GM12878 (cell line): ENCODE measurements at regions not wholly inside any gene's neighbourhood (a gene's known extent, or its start where the extent isn't known, plus 50 kb on each side); places are given as distances from the start of the nearest gene placed in this dataset.

Source experiments
- ATAC-seq: fragments of 200-7000 bp; cut with Tn5 transposase; 3 replicates; pipeline ENCODE4 v1.9.1; 2020; ENCODE audit warnings: mild to moderate bottlenecking, moderate library complexity
- BruUV-seq: library from RNA; stranded (reverse); fragments of 400-500 nt; replicated peaks from 2 replicates; lab custom pipeline; 2021; lab: Mats Ljungman, UMichigan
- CTCF ChIA-PET: fragments of 300-600 bp; sonication (Branson Sonifier 250); formaldehyde crosslinking; extraction: SDS; loops from one replicate; lab custom pipeline; 2021; ENCODE audit warnings: inconsistent platforms; lab: Yijun Ruan, JAX
- POLR2A ChIA-PET: fragments of 350-600 bp; formaldehyde crosslinking; extraction: SDS; loops from one replicate; lab custom pipeline; 2021; ENCODE audit warnings: inconsistent platforms; lab: Charles Lee
- RAD21 ChIA-PET: fragments of 300-600 bp; sonication (Branson Sonifier 250); formaldehyde crosslinking; loops from one replicate; lab custom pipeline; 2023; ENCODE audit warnings: antibody characterized with exemption; ENCODE audit not compliant: unreplicated experiment; lab: Charles Lee
- SMC1A ChIA-PET: fragments of 300-600 bp; sonication (Branson Sonifier 250); formaldehyde crosslinking; loops from one replicate; lab custom pipeline; 2023; ENCODE audit not compliant: unreplicated experiment, uncharacterized antibody; lab: Charles Lee
- DNase-seq: peaks from one replicate; pipeline ENCODE4 v3.0.0-alpha.2; 2011; ENCODE audit warnings: low read depth, low spot score
- FAIRE-seq: peaks from 3 replicates; lab custom pipeline; 2011; peaks lifted over from hg19 to GRCh38; lab: Jason Lieb, UNC
- H2AFZ ChIP-seq: 2 replicates; pipeline ENCODE4 v1.6.0; 2011; ENCODE audit warnings: low read depth, low read length, control low read depth; ENCODE audit not compliant: control insufficient read depth
- H3K27ac ChIP-seq: 2 replicates; pipeline ENCODE4 v1.5.1; 2011; ENCODE audit warnings: control low read depth; ENCODE audit not compliant: control insufficient read depth, insufficient read depth
- H3K27me3 ChIP-seq, 2 experiments: replicated peaks in 1 of 2; 2 replicates each; pipeline versions ENCODE4 v1.6.0 to v1.6.1; 2011; ENCODE audit warnings: low read length in 1 of 2; ENCODE audit not compliant: control insufficient read depth in 2 of 2, insufficient read depth in 2 of 2
- H3K36me3 ChIP-seq, 2 experiments: 2 replicates each; pipeline ENCODE4 v1.5.1; 2011; ENCODE audit warnings: low read length in 1 of 2; ENCODE audit not compliant: control insufficient read depth in 2 of 2, insufficient read depth in 2 of 2
- H3K4me1 ChIP-seq: 2 replicates; pipeline ENCODE4 v1.6.1; 2011; ENCODE audit warnings: mild to moderate bottlenecking, low read length, moderate library complexity, mixed read lengths; ENCODE audit not compliant: control insufficient read depth, insufficient read depth
- H3K4me2 ChIP-seq: 2 replicates; pipeline ENCODE4 v1.6.0; 2011; ENCODE audit warnings: control low read depth; ENCODE audit not compliant: control insufficient read depth, insufficient read depth
- H3K4me3 ChIP-seq: fragments of 200-600 bp; sonication (generic); 2 replicates; pipeline ENCODE4 v1.5.1; 2016
- H3K79me2 ChIP-seq: 2 replicates; pipeline ENCODE4 v1.6.0; 2011; ENCODE audit warnings: low read length; ENCODE audit not compliant: control insufficient read depth, insufficient read depth
- H3K9ac ChIP-seq: 2 replicates; pipeline ENCODE4 v1.8.0; 2011; ENCODE audit warnings: low read length, control low read depth, mixed read lengths; ENCODE audit not compliant: control insufficient read depth, insufficient read depth
- H3K9me3 ChIP-seq: replicated peaks from 3 replicates; pipeline ENCODE4 v1.5.1; 2011; ENCODE audit warnings: mild to moderate bottlenecking, low read length; ENCODE audit not compliant: control insufficient read depth, insufficient read depth
- H4K20me1 ChIP-seq: 2 replicates; pipeline ENCODE4 v1.6.0; 2011; ENCODE audit not compliant: control insufficient read depth, insufficient read depth
- CHD2 ChIP-seq: IDR thresholded peaks from 2 replicates; pipeline ENCODE4 v1.6.1; 2011; ENCODE audit warnings: low read depth, low read length, improper control_type of control experiment, borderline replicate concordance
- FOXM1 ChIP-seq: IDR thresholded peaks from 2 replicates; pipeline ENCODE4 v1.6.1; 2012; ENCODE audit warnings: low read depth, mild to moderate bottlenecking, inconsistent platforms, low read length, moderate library complexity
- HCFC1 ChIP-seq: fragments of 150-350 bp; IDR thresholded peaks from 2 replicates; pipeline ENCODE4 v1.6.1; 2014; ENCODE audit warnings: low read length
- HDGF ChIP-seq: fragments of 450-650 bp; IDR thresholded peaks from 2 replicates; pipeline ENCODE4 v1.6.1; 2016; ENCODE audit warnings: antibody characterized with exemption
- IKZF2 ChIP-seq, 2 experiments: fragments of 450-650 bp; IDR thresholded peaks; 2 replicates each; pipeline ENCODE4 v1.6.1; 2017; ENCODE audit warnings: mild to moderate bottlenecking in 2 of 2, moderate library complexity in 2 of 2
- MEF2A ChIP-seq: IDR thresholded peaks from 2 replicates; pipeline ENCODE4 v1.6.1; 2011; ENCODE audit warnings: low read depth, mild to moderate bottlenecking, low read length, moderate library complexity; ENCODE audit not compliant: insufficient read depth
- MEF2B ChIP-seq: fragments of 450-650 bp; IDR thresholded peaks from 2 replicates; pipeline ENCODE4 v1.6.1; 2018; ENCODE audit warnings: mild to moderate bottlenecking, moderate library complexity; ENCODE audit not compliant: partially characterized antibody, poor library complexity, severe bottlenecking
- MTA2 ChIP-seq: fragments of 450-650 bp; IDR thresholded peaks from 2 replicates; pipeline ENCODE4 v1.6.1; 2016; ENCODE audit warnings: low read depth, mild to moderate bottlenecking, moderate library complexity
- NFXL1 ChIP-seq: fragments of 450-650 bp; IDR thresholded peaks from 2 replicates; pipeline ENCODE4 v1.6.1; 2017; ENCODE audit warnings: antibody characterized with exemption, mild to moderate bottlenecking, borderline replicate concordance
- NFYA ChIP-seq: IDR thresholded peaks from 2 replicates; pipeline ENCODE4 v1.6.1; 2011; ENCODE audit warnings: low read depth, mild to moderate bottlenecking, low read length, improper control_type of control experiment, borderline replicate concordance
- NFYB ChIP-seq: IDR thresholded peaks from 2 replicates; pipeline ENCODE4 v1.6.1; 2011; ENCODE audit warnings: low read depth, mild to moderate bottlenecking, low read length, improper control_type of control experiment, moderate library complexity; ENCODE audit not compliant: insufficient read depth
- RB1 ChIP-seq: fragments of 450-650 bp; formaldehyde crosslinking; IDR thresholded peaks from 2 replicates; pipeline ENCODE4 v1.6.1; 2017; ENCODE audit warnings: mild to moderate bottlenecking, borderline replicate concordance
- RBBP5 ChIP-seq: fragments of 200-600 bp; sonication (generic); conservative IDR thresholded peaks from 2 replicates; pipeline ENCODE4 v1.6.1; 2016
- SRF ChIP-seq, 2 experiments: IDR thresholded peaks; 2 replicates each; pipeline ENCODE4 v1.6.1; 2011; ENCODE audit warnings: low read depth in 2 of 2, low read length in 2 of 2, mild to moderate bottlenecking in 1 of 2, moderate library complexity in 1 of 2
- TBL1XR1 ChIP-seq: IDR thresholded peaks from 2 replicates; pipeline ENCODE4 v1.6.1; 2012; ENCODE audit warnings: low read depth, low read length, improper control_type of control experiment
- ZNF207 ChIP-seq: fragments of 450-650 bp; IDR thresholded peaks from 2 replicates; pipeline ENCODE4 v1.6.1; 2014; ENCODE audit warnings: antibody characterized with exemption, mild to moderate bottlenecking, borderline replicate concordance
- ZNF24 ChIP-seq: fragments of 450-650 bp; IDR thresholded peaks from 2 replicates; pipeline ENCODE4 v1.6.1; 2017; ENCODE audit warnings: antibody characterized with exemption, mild to moderate bottlenecking
- WGBS: methylation state at CpG from one replicate; pipeline ENCODE4 v1.1.6; 2016; ENCODE audit warnings: low lambda C conversion rate; ENCODE audit not compliant: insufficient replicate concordance, insufficient coverage; ENCODE audit errors: missing lambda C conversion rate; 5-methylcytosine and 5-hydroxymethylcytosine counted together
- in situ Hi-C: fragments of 300-500 bp; cut with MboI; formaldehyde crosslinking; loops from 9 replicates; pipeline ENCODE4 v1.14.3; 2018; ENCODE audit warnings: mixed read lengths
- intact Hi-C: fragments of 100-400 bp; cut with micrococcal nuclease; formaldehyde crosslinking; loops from one replicate; pipeline ENCODE4 v1.14.2; 2022; ENCODE audit not compliant: unreplicated experiment
- TF ChIP-seq, protein P1 (sequence below): fragments of 450-650 bp; IDR thresholded peaks from 2 replicates; pipeline ENCODE4 v1.6.1; 2017; ENCODE audit warnings: mild to moderate bottlenecking, moderate library complexity
- TF ChIP-seq, protein P2 (sequence below): IDR thresholded peaks from 2 replicates; pipeline ENCODE4 v1.6.1; 2011; ENCODE audit warnings: low read depth, mild to moderate bottlenecking, low read length, moderate library complexity, borderline replicate concordance; ENCODE audit errors: extremely low read depth

DNA sequence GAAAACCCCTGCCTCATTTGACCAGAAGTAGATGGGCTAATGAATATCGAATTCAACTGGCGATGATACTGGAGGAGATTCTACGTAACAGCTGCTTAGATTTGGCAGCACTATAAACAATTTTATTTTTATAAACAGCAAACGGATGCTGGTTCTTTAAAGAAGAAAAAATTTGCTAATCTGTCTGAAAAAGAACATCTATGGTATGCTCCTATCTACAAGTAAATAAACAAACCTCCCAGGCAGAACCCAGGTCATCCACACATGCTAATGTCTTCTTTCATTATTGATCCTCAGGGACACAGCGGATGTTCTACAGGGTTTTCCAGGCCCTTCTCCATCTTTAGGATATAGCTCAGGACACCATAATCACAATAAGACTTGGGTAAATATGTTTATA, 291.3 kb downstream of the ALDH8A1 start (continued):
- TF ChIP-seq, protein P1, sequence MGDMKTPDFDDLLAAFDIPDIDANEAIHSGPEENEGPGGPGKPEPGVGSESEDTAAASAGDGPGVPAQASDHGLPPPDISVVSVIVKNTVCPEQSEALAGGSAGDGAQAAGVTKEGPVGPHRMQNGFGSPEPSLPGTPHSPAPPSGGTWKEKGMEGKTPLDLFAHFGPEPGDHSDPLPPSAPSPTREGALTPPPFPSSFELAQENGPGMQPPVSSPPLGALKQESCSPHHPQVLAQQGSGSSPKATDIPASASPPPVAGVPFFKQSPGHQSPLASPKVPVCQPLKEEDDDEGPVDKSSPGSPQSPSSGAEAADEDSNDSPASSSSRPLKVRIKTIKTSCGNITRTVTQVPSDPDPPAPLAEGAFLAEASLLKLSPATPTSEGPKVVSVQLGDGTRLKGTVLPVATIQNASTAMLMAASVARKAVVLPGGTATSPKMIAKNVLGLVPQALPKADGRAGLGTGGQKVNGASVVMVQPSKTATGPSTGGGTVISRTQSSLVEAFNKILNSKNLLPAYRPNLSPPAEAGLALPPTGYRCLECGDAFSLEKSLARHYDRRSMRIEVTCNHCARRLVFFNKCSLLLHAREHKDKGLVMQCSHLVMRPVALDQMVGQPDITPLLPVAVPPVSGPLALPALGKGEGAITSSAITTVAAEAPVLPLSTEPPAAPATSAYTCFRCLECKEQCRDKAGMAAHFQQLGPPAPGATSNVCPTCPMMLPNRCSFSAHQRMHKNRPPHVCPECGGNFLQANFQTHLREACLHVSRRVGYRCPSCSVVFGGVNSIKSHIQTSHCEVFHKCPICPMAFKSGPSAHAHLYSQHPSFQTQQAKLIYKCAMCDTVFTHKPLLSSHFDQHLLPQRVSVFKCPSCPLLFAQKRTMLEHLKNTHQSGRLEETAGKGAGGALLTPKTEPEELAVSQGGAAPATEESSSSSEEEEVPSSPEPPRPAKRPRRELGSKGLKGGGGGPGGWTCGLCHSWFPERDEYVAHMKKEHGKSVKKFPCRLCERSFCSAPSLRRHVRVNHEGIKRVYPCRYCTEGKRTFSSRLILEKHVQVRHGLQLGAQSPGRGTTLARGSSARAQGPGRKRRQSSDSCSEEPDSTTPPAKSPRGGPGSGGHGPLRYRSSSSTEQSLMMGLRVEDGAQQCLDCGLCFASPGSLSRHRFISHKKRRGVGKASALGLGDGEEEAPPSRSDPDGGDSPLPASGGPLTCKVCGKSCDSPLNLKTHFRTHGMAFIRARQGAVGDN = no peak
- TF ChIP-seq MTA2 = no peak
- TF ChIP-seq IKZF2 (IDR thresholded peaks at IDR 0.05) = no peak
- no peak for TF ChIP-seq RB1
- TF ChIP-seq, protein P2, sequence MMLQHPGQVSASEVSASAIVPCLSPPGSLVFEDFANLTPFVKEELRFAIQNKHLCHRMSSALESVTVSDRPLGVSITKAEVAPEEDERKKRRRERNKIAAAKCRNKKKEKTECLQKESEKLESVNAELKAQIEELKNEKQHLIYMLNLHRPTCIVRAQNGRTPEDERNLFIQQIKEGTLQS = no peak
- TF ChIP-seq CHD2 = no peak
- no peak for TF ChIP-seq HCFC1

DNA sequence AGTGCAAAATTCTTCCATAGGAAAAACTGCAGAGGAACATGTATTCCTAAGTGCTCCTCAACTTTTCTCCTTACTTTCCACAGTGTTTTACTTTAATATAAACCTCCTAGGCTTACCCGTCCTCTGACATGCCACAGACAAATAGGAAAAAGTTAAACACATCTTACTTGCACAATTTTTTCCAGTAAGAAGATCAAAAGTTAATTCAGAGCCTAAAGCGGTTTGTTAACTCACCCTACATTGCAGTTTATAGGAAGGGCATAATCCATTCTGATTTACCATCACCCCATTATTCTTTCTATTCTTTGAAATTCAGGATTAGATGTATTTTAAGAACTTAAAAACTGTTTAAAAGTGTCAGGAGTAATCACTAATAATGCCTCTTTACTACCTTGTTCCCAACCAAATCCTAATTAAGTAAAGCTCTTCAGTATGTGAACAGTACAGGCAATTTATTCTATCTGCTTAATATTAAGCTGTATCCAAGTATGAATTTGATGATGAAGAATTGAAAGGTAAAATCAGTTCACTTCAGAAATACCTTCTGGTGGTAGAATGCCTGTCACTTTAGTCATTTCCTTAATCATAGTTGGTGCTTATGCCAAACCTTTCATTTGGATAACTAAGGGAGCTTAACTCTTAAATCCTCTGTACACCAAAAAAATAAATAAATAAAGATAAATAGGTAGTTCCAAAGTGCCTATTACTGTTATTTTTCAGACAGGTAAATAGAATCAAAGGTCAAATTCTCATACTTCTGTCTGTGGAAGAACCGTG, 292.0 kb downstream of the ALDH8A1 start:
- H2AFZ ChIP-seq = no peak overlapping the region
- ChIA-PET RAD21 (no interaction called here), SMC1A (interaction anchor here (1.0 to 1.9 kb wide), 2 partner anchors 17 to 261 kb away, joined by 3 to 6 read pairs; no protein-coding TSS in a partner anchor), CTCF (interaction anchor here (0.9 to 1.0 kb wide), 3 partner anchors 17 to 281 kb away, joined by 3 to 4 read pairs (median 3); no protein-coding TSS in a partner anchor), POLR2A (no interaction called here)
- H3K36me3 ChIP-seq = no peaks in the 10 kb centered on the region
- no peak overlapping the region for H3K9ac ChIP-seq
- H3K4me3 ChIP-seq = no peak overlapping the region
- H3K9me3 ChIP-seq = no peaks in the 10 kb centered on the region
- no peaks in the 10 kb centered on the region for H3K4me1 ChIP-seq
- 36% methylated on average over 3 of the region's 3 CpGs for WGBS
- ATAC-seq (no peak), DNase-seq (no peak), FAIRE-seq (no peak)
- H3K27me3 ChIP-seq = no peaks in the 10 kb centered on the region
- H3K79me2 ChIP-seq = no peaks in the 10 kb centered on the region
- H3K27ac ChIP-seq = no peak overlapping the region
- no peak overlapping the region for H3K4me2 ChIP-seq
- intact Hi-C loops (no loop called here), in situ Hi-C loops (no loop called here)
- no peaks in the 10 kb centered on the region for H4K20me1 ChIP-seq
- no TSS peak for BruUV-seq
- TF ChIP-seq SRF (IDR thresholded peaks at IDR 0.05; ENCODE audit: low read depth in 2 of 2, low read length in 2 of 2) (no peak), RBBP5 (no peak), MEF2A (no peak), NFYB (no peak), TBL1XR1 (no peak), HDGF (no peak), FOXM1 (no peak), MEF2B (no peak), ZNF207 (no peak), ZNF24 (no peak), NFYA (no peak), NFXL1 (no peak), IKZF2 (IDR thresholded peaks at IDR 0.05) (no peak)
